ENCODE measurements at regions not wholly inside any gene's neighbourhood (a gene's known extent, or its start where the extent isn't known, plus 50 kb on each side); places are given as distances from the start of the nearest gene placed in this dataset.

DNA sequence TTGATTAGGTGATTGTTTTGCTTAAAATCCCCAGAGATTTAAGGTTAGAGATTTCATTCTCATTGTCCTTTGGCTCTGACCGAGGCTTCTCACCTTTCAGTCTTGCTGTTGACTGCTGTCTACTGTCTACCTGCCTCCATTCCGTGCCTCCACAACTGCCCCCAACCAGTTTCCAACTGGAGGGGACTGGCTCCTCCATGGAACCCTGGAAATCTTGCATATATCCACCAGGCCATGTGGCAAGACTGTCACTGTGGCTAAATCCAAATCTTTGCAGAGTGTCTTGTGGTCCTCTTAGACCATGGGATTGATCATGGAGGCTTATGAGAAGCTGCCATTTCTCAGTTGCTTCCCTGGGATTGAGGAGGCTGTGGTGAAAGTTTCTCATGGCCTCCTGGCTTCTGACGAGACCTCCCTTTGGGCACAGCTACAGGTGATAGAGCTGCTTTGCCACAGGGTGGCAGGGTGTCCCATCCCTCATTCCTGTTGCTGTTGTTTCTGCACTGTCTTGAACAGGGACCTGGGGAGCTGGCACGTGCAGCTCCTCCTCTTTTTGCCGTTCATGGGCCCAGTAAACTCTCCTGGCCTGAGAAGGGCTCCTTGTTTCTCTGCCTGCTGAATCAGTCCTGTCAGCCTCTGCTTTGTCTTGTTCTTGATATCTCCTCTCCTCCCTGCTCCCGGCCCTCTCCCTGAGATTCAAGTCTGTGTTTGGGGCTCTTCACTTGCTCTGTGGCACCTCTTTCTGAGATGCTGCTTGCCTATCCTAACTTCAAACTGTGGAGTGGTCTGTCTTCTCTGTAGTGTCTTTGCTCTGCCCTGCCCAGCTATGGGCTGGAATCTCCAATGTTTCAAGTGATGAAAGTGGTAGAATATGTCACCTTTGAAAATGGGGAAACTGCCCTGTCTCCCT, 63.6 kb upstream of the IGFBP3 start:
- TF ChIP-seq, protein P1, sequence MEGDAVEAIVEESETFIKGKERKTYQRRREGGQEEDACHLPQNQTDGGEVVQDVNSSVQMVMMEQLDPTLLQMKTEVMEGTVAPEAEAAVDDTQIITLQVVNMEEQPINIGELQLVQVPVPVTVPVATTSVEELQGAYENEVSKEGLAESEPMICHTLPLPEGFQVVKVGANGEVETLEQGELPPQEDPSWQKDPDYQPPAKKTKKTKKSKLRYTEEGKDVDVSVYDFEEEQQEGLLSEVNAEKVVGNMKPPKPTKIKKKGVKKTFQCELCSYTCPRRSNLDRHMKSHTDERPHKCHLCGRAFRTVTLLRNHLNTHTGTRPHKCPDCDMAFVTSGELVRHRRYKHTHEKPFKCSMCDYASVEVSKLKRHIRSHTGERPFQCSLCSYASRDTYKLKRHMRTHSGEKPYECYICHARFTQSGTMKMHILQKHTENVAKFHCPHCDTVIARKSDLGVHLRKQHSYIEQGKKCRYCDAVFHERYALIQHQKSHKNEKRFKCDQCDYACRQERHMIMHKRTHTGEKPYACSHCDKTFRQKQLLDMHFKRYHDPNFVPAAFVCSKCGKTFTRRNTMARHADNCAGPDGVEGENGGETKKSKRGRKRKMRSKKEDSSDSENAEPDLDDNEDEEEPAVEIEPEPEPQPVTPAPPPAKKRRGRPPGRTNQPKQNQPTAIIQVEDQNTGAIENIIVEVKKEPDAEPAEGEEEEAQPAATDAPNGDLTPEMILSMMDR (IDR thresholded peaks at IDR 0.05; ENCODE audit: low read depth, low read length, missing input control) = no peak
- TF ChIP-seq, protein P2, sequence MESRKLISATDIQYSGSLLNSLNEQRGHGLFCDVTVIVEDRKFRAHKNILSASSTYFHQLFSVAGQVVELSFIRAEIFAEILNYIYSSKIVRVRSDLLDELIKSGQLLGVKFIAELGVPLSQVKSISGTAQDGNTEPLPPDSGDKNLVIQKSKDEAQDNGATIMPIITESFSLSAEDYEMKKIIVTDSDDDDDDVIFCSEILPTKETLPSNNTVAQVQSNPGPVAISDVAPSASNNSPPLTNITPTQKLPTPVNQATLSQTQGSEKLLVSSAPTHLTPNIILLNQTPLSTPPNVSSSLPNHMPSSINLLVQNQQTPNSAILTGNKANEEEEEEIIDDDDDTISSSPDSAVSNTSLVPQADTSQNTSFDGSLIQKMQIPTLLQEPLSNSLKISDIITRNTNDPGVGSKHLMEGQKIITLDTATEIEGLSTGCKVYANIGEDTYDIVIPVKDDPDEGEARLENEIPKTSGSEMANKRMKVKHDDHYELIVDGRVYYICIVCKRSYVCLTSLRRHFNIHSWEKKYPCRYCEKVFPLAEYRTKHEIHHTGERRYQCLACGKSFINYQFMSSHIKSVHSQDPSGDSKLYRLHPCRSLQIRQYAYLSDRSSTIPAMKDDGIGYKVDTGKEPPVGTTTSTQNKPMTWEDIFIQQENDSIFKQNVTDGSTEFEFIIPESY (IDR thresholded peaks at IDR 0.05) = no peak
- no peak for TF ChIP-seq RXRA (IDR thresholded peaks at IDR 0.05)
- no peak for TF ChIP-seq EGR1 (IDR thresholded peaks at IDR 0.05; ENCODE audit: low read depth in 2 of 2)
- TF ChIP-seq TAF1 (conservative IDR thresholded peaks at IDR 0.05) = no peak
- no peak for TF ChIP-seq JUND (IDR thresholded peaks at IDR 0.05)
- TF ChIP-seq, protein P3, sequence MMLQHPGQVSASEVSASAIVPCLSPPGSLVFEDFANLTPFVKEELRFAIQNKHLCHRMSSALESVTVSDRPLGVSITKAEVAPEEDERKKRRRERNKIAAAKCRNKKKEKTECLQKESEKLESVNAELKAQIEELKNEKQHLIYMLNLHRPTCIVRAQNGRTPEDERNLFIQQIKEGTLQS (IDR thresholded peaks at IDR 0.05) = no peak
- TF ChIP-seq REST (IDR thresholded peaks at IDR 0.05) = no peak
- TF ChIP-seq, protein P4, sequence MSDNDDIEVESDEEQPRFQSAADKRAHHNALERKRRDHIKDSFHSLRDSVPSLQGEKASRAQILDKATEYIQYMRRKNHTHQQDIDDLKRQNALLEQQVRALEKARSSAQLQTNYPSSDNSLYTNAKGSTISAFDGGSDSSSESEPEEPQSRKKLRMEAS (IDR thresholded peaks at IDR 0.05) = no peak
- no peak for TF ChIP-seq SP1 (IDR thresholded peaks at IDR 0.05)
- no peak for TF ChIP-seq GABPA (IDR thresholded peaks at IDR 0.05 in 1 of 2, conservative IDR thresholded peaks at IDR 0.05 in 1 of 2)

Data from liver (tissue), 3 donors.